Stimulated activated CD8-positive, alpha-beta memory T cell treated with anti-CD3 and anti-CD28 coated beads, Interleukin-12 subunit alpha, Interleukin-12 subunit beta, amount 100 ng/mL, for 24 hours (primary cell): ENCODE measurements at regions not wholly inside any gene's neighbourhood (a gene's known extent, or its start where the extent isn't known, plus 50 kb on each side); places are given as distances from the start of the nearest gene placed in this dataset.
"Not testable (repeated sequence)": the region's sequence is repeated elsewhere in the genome, so short reads cannot be mapped to it uniquely, and the experiment has no call there.

ENCODE experiments used
- DNase-seq: peaks from one replicate; pipeline ENCODE4 v3.0.0-alpha.2; 2020; ENCODE audit errors: extremely low read depth

- not testable (repeated sequence) for DNase-seq
These were observed 51.5 kb downstream of the VPREB1 start for GRCh38 chr22:22296047-22296446.

GRCh38 chr22:22297159-22297793, 52.7 kb downstream of the VPREB1 start:
- DNase-seq, result not testable (repeated sequence)

GRCh38 chr22:22297794-22298653, 53.4 kb downstream of the VPREB1 start:
- DNase-seq, result peak; percentile 28

GRCh38 chr22:22298654-22299009, 54.0 kb downstream of the VPREB1 start:
- not testable (repeated sequence) for DNase-seq

- DNase-seq, result not testable (repeated sequence)
These were observed 55.9 kb downstream of the VPREB1 start for GRCh38 chr22:22300511-22300910.

- not testable (repeated sequence) for DNase-seq
These were observed 56.4 kb downstream of the VPREB1 start for GRCh38 chr22:22300946-22301345.

GRCh38 chr22:22316589-22316988, 72.0 kb downstream of the VPREB1 start:
- no peak for DNase-seq

GRCh38 chr22:22318723-22319465, 74.3 kb downstream of the VPREB1 start:
- no peak for DNase-seq

GRCh38 chr22:22321743-22322611, 77.4 kb downstream of the VPREB1 start:
- DNase-seq, result peak; percentile 28

GRCh38 chr22:22322792-22323191, 78.2 kb downstream of the VPREB1 start:
- DNase-seq, result no peak

- no peak for DNase-seq
These were observed 83.1 kb downstream of the VPREB1 start for GRCh38 chr22:22327723-22328122.

- no peak for DNase-seq
These were observed 85.2 kb downstream of the VPREB1 start for GRCh38 chr22:22329792-22330191.

- not testable (repeated sequence) for DNase-seq
These were observed 91.1 kb downstream of the VPREB1 start for GRCh38 chr22:22335640-22336039.

- DNase-seq, result not testable (repeated sequence)
These were observed 91.7 kb downstream of the VPREB1 start for GRCh38 chr22:22336333-22336732.

- DNase-seq, result not testable (repeated sequence)
These were observed 94.2 kb downstream of the VPREB1 start for GRCh38 chr22:22338778-22339177.

GRCh38 chr22:22341736-22342135, 97.2 kb downstream of the VPREB1 start:
- no peak for DNase-seq

- peak; percentile 35 for DNase-seq
These were observed 98.4 kb downstream of the VPREB1 start for GRCh38 chr22:22342697-22343580.

- no peak for DNase-seq
These were observed 99.2 kb downstream of the VPREB1 start for GRCh38 chr22:22343581-22344296.

- DNase-seq, result no peak
These were observed 99.8 kb downstream of the VPREB1 start for GRCh38 chr22:22344430-22344829.

- no peak for DNase-seq
These were observed 101.2 kb downstream of the VPREB1 start for GRCh38 chr22:22345781-22346180.
